ENCODE measurements at regions not wholly inside any gene's neighbourhood (a gene's known extent, or its start where the extent isn't known, plus 50 kb on each side); places are given as distances from the start of the nearest gene placed in this dataset.
A peak's percentile ranks its signal among the peaks of the same experiment; 100 is the strongest.

GRCh38 chr5:96088706-96089498 is 127.3 kb upstream of the ELL2 start:
- no peak for DNase-seq

- peak; percentile 15 for DNase-seq
Measured at GRCh38 chr5:96087939-96088338, 126.3 kb upstream of the ELL2 start.

GRCh38 chr5:96084874-96085506 is 123.3 kb upstream of the ELL2 start:
- DNase-seq: no peak

- no peak for DNase-seq
Measured at GRCh38 chr5:96083361-96083881, 121.8 kb upstream of the ELL2 start.

- no peak for DNase-seq
Measured at GRCh38 chr5:96081276-96081858, 119.7 kb upstream of the ELL2 start.

GRCh38 chr5:96080557-96080956 is 118.9 kb upstream of the ELL2 start:
- no peak for DNase-seq

- DNase-seq: no peak
Measured at GRCh38 chr5:96079962-96080361, 118.3 kb upstream of the ELL2 start.

GRCh38 chr5:96079075-96079474 is 117.4 kb upstream of the ELL2 start:
- no peak for DNase-seq

- no peak for DNase-seq
Measured at GRCh38 chr5:96076451-96076850, 114.8 kb upstream of the ELL2 start.

GRCh38 chr5:96075579-96076289 is 114.1 kb upstream of the ELL2 start:
- DNase-seq: no peak

GRCh38 chr5:96074870-96075269 is 113.2 kb upstream of the ELL2 start:
- DNase-seq: no peak

GRCh38 chr5:96074460-96074859 is 112.8 kb upstream of the ELL2 start:
- DNase-seq: no peak

- no peak for DNase-seq
Measured at GRCh38 chr5:96072791-96073165, 111.1 kb upstream of the ELL2 start.

- no peak for DNase-seq
Measured at GRCh38 chr5:96072138-96072790, 110.6 kb upstream of the ELL2 start.

GRCh38 chr5:96070622-96071225 is 109.1 kb upstream of the ELL2 start:
- DNase-seq: no peak

- no peak for DNase-seq
Measured at GRCh38 chr5:96067894-96068614, 106.4 kb upstream of the ELL2 start.

- no peak for DNase-seq
Measured at GRCh38 chr5:96067251-96067650, 105.6 kb upstream of the ELL2 start.

GRCh38 chr5:96066386-96066719 is 104.7 kb upstream of the ELL2 start:
- no peak for DNase-seq

GRCh38 chr5:96065685-96066385 is 104.2 kb upstream of the ELL2 start:
- no peak for DNase-seq

GRCh38 chr5:96064877-96065276 is 103.2 kb upstream of the ELL2 start:
- no peak for DNase-seq

- no peak for DNase-seq
Measured at GRCh38 chr5:96062836-96063235, 101.2 kb upstream of the ELL2 start.

Measured in NCI-H510A treated with DMSO at 0.1 percent for 48 hours (cell line).